Breast epithelium (tissue), 4 donors: ENCODE measurements at regions not wholly inside any gene's neighbourhood (a gene's known extent, or its start where the extent isn't known, plus 50 kb on each side); places are given as distances from the start of the nearest gene placed in this dataset.

Experiments used
- DNase-seq, 2 donors: peaks; one replicate each; pipeline ENCODE4 v3.0.0-alpha.2; 2019; ENCODE audit warnings: low spot score in 2 of 2
- H3K27ac ChIP-seq, 2 donors: fragments of 200-600 bp; sonication (generic) in 1 of 2; one replicate each; pipeline ENCODE4 v1.5.1; 2016 to 2019; ENCODE audit warnings: mild to moderate bottlenecking in 1 of 2
- H3K27me3 ChIP-seq, 2 donors: fragments of 200-600 bp; sonication (generic) in 1 of 2; one replicate each; pipeline versions ENCODE4 v1.5.1 to v1.6.0; 2017 to 2019; ENCODE audit warnings: control low read depth in 1 of 2, mild to moderate bottlenecking in 1 of 2
- H3K36me3 ChIP-seq: fragments of 200-600 bp; one replicate; pipeline ENCODE4 v1.5.1; 2019
- H3K4me1 ChIP-seq, 2 donors: fragments of 200-600 bp; sonication (generic); one replicate each; pipeline ENCODE4 v1.5.1; 2016 to 2019; ENCODE audit warnings: control low read depth in 1 of 2
- H3K4me3 ChIP-seq, 3 donors: fragments of 200-600 bp; sonication (generic); 1 replicate in 2 of 3; 2 replicates in 1 of 3; pipeline ENCODE4 v1.5.1; 2016 to 2019; ENCODE audit warnings: mild to moderate bottlenecking in 3 of 3, moderate library complexity in 2 of 3
- H3K9me3 ChIP-seq, 2 donors: fragments of 200-600 bp; sonication (generic) in 1 of 2; one replicate each; pipeline ENCODE4 v1.5.1; 2016 to 2019; ENCODE audit warnings: control low read depth in 1 of 2
- CTCF ChIP-seq, 3 donors: fragments of 450-650 bp; IDR thresholded peaks; one replicate each; pipeline ENCODE4 v1.5.1; 2016 to 2017; ENCODE audit warnings: antibody characterized with exemption in 3 of 3, mild to moderate bottlenecking in 3 of 3, moderate library complexity in 3 of 3
- POLR2A ChIP-seq: fragments of 450-650 bp; IDR thresholded peaks from one replicate; pipeline ENCODE4 v1.6.1; 2016; ENCODE audit warnings: antibody characterized with exemption, mild to moderate bottlenecking, moderate library complexity
- POLR2AphosphoS5 ChIP-seq, 3 donors: sonication (generic); formaldehyde crosslinking; IDR thresholded peaks; one replicate each; pipeline ENCODE4 v1.6.1; 2017; ENCODE audit warnings: antibody characterized with exemption in 3 of 3
- intact Hi-C: fragments of 100-400 bp; cut with DNase I; formaldehyde crosslinking; loops from one replicate; pipeline ENCODE4 v1.15.1; 2023; ENCODE audit warnings: low total_unique reads

GRCh38 chr5:123755653-123756317, 243.8 kb downstream of the CSNK1G3 start:
- DNase-seq = no peak
- TF ChIP-seq POLR2A (no peak), POLR2AphosphoS5 (IDR thresholded peaks at IDR 0.05) (no peak), CTCF (IDR thresholded peaks at IDR 0.05) (no peak)
- Histone ChIP-seq H3K27ac (no peak overlapping the region), H3K4me1 (no peaks in the 10 kb centered on the region), H3K4me3 (no peak overlapping the region), H3K9me3 (no peaks in the 10 kb centered on the region), H3K36me3 (no peaks in the 10 kb centered on the region), H3K27me3 (no peaks in the 10 kb centered on the region)
- intact Hi-C loops = no loop called here

GRCh38 chr5:123754908-123755307, 242.9 kb downstream of the CSNK1G3 start:
- no peaks in the 10 kb centered on the region for H3K27me3 ChIP-seq
- H3K9me3 ChIP-seq = no peaks in the 10 kb centered on the region
- peak overlapping the region in 1 of 2 donors; percentile 3 for H3K27ac ChIP-seq
- H3K36me3 ChIP-seq = no peaks in the 10 kb centered on the region
- H3K4me1 ChIP-seq = no peaks in the 10 kb centered on the region
- intact Hi-C loops = no loop called here
- no peak overlapping the region for H3K4me3 ChIP-seq
- no peak for DNase-seq
- TF ChIP-seq CTCF (IDR thresholded peaks at IDR 0.05) = no peak
- TF ChIP-seq POLR2A = no peak
- TF ChIP-seq POLR2AphosphoS5 (IDR thresholded peaks at IDR 0.05) = no peak

GRCh38 chr5:123753937-123754891, 242.2 kb downstream of the CSNK1G3 start:
- no peaks in the 10 kb centered on the region for H3K36me3 ChIP-seq
- no peaks in the 10 kb centered on the region for H3K4me1 ChIP-seq
- intact Hi-C loops = no loop called here
- TF ChIP-seq POLR2AphosphoS5 (IDR thresholded peaks at IDR 0.05) (no peak), POLR2A (no peak), CTCF (IDR thresholded peaks at IDR 0.05) (no peak)
- no peaks in the 10 kb centered on the region for H3K9me3 ChIP-seq
- H3K27me3 ChIP-seq = no peaks in the 10 kb centered on the region
- H3K27ac ChIP-seq = peak overlapping the region in 1 of 2 donors; percentile 3
- DNase-seq = no peak
- no peak overlapping the region for H3K4me3 ChIP-seq

GRCh38 chr5:123753180-123753936, 241.4 kb downstream of the CSNK1G3 start:
- Histone ChIP-seq H3K4me3 (no peak overlapping the region), H3K27ac (no peak overlapping the region), H3K27me3 (no peaks in the 10 kb centered on the region), H3K36me3 (no peaks in the 10 kb centered on the region), H3K9me3 (no peaks in the 10 kb centered on the region), H3K4me1 (no peaks in the 10 kb centered on the region)
- TF ChIP-seq CTCF (IDR thresholded peaks at IDR 0.05) = no peak
- intact Hi-C loops = no loop called here
- DNase-seq = no peak
